Right hindlimb (tissue), 1 donor: ENCODE measurements at regions not wholly inside any gene's neighbourhood (a gene's known extent, or its start where the extent isn't known, plus 50 kb on each side); places are given as distances from the start of the nearest gene placed in this dataset.
"Not testable (repeated sequence)": the region's sequence is repeated elsewhere in the genome, so short reads cannot be mapped to it uniquely, and the experiment has no call there.

ENCODE experiments used
- DNase-seq: peaks from one replicate; pipeline ENCODE4 v3.0.0-alpha.2; 2018

- DNase-seq: no peak
Measured at GRCh38 chr3:152198665-152199064, 70.1 kb upstream of the MBNL1 start.

GRCh38 chr3:152199102-152199840 is 69.5 kb upstream of the MBNL1 start:
- DNase-seq: no peak

DNA sequence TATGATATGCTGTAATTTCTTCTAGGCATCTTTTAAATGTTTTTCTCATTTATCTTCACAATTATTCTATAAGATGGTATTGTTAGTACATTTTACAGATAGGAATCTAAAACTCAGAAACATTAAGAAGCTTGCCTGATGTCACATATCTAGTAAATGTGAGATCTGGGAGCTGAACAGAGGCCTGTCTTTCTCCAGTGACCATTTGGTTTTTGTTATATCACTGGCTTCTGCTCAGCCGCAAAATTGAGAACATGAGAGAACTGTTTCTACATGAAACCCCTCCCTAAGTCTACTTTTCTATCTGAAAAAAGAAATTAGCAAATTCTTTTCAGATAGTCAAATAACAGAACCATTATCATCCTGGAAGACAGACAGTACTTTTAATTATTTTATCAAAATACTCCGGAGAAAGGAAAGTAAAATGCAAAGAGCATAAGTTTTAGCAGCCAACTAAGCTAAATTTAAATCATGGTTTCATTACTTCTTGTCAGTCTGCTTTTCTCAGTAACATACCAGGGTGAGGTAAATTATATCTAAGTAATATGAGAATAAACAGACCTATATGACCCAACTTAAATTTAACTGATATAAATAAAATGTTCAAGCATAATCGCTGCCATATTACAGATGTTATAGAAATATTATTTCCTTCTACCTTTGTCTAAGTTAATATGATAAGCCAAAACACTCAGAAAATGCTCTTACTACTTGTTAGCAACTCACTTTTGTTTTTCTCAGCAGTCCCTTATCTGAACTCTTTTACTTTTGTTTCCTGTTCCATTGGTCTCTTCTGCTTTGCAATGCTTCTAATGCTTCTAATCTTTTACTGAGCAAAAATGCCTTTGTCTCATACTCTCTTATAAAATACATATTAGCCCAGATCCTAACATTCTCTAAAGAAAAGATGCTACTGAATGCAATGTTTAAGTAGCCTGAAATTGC is 68.0 kb upstream of the MBNL1 start:
- no peak for DNase-seq

- no peak for DNase-seq
Measured at GRCh38 chr3:152202976-152203626, 65.6 kb upstream of the MBNL1 start.

DNA sequence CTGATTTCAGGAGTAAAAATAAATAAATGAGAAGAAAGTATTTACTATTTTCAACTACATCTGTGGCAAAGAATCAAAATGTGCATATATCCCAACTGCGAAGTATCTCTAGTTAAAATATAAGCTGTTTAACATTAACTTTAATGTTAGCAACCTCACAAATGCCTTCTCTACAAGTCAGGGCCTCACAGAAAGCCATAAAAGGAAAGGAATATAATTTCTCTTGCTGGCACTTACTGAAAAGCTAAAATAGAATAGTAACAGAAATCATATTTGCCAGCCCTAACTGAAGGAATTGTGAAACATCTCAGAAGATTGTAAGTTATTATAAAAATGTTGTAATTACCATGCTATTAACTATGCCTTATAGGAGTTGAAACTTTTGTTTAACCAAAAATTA is 65.1 kb upstream of the MBNL1 start:
- DNase-seq: no peak

GRCh38 chr3:152204218-152204617 is 64.5 kb upstream of the MBNL1 start:
- DNase-seq: no peak

- DNase-seq: no peak
Measured at GRCh38 chr3:152205097-152205593, 63.6 kb upstream of the MBNL1 start.

DNA sequence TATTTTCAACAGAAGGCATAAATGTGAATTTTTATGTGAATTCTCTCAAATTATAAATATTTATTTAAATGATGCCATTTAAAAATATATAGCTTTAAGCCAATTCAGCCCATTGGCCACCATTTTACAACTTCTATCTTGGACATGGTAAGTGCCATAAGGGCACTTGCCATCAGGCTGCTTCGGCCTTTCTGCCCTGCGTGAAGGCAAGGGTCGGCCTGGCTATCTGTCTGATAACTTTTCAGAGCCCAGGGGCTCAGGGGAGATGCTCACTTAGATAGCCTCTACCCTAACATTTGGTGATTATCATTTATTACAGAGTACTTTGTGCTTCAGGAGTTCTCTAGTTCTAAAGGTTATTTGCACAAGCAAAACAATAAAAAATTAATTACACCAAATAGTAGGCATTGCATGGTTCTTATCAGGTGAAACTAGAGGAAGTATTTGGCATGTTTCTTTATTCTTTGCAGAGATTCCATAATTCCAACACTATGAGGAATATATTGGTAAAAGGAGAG is 62.4 kb upstream of the MBNL1 start:
- DNase-seq: no peak

DNA sequence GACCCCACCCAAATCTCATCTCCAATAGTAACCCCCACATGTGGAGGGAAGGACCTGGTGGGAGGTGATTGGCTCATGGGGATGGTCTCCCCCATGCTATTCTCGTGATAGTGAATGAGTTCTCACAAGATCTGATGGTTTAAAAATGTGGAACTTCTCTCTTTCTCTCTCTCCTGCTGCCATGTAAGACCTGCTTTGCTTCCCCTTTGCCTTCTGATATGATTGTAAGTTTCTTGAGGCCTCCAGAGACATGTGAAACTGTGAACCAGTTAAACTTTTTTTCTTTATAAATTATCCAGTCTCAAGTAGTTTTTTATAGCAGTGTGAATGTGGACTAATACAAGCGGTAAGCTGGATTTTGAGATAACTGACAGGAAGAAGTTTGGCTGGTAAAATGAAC is 60.3 kb upstream of the MBNL1 start:
- no peak for DNase-seq

- no peak for DNase-seq
Measured at GRCh38 chr3:152209060-152209459, 59.7 kb upstream of the MBNL1 start.

GRCh38 chr3:152209776-152210175 is 59.0 kb upstream of the MBNL1 start:
- DNase-seq: no peak

- DNase-seq: no peak
Measured at GRCh38 chr3:152210697-152211096, 58.0 kb upstream of the MBNL1 start.

DNA sequence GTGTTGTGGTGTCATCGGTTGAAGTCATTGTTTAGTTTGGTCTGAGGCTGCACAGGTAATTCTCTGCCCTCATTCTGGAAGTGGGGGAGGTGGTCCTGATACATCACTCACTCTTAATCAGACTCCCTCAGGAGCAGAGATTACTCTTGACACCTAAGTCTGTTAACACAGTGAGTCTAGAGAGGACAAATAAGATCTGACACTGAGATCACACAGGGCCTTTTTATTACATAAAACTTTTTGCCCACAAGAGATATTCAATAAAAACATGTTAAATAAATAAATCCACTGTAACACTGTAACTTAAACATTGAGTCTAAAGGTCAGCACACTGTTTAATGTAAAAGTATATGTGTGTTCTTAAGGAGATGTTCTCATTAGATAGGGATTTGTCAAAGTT is 57.1 kb upstream of the MBNL1 start:
- DNase-seq: no peak

- DNase-seq: no peak
Measured at GRCh38 chr3:152213203-152213602, 55.5 kb upstream of the MBNL1 start.

- no peak for DNase-seq
Measured at GRCh38 chr3:152213938-152214337, 54.8 kb upstream of the MBNL1 start.

DNA sequence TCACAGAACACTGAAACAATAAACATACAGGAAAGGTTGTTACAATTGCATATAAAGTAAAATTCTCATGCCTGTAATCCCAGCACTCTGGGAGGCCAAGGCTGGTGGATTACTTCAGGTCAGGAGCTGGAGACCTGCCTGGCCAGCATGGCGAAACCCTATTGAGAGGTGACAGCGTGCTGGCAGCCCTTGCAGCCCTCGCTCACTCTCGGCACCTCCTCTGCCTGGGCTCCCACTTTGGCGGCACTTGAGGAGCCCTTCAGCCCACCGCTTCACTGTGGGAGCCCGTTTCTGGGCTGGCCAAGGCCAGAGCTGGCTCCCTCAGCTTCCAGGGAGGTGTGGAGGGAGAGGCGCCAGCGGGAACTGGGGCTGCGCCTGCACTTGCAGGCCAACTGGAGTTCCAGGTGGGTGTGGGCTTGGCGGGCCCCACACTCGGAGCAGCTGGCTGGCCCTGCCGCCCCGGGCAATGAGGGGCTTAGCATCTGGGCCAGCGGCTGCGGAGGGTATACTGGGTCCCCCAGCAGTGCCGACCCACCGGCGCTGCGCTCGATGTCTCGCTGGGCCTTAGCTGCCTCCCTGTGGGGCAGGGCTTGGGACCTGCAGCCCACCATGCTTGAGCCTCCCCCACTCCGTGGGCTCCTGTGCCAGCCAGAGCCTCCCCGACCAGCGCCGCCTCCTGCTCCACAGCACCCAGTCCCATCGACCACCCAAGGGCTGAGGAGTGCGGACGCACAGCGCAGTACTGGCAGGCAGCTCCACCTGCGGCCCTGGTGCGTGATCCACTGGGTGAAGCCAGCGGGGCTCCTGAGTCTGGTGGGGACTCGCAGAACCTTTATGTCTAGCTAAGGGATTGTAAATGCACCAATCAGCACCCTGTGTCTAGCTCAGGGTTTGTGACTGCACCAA is 51.5 kb upstream of the MBNL1 start:
- not testable (repeated sequence) for DNase-seq

- DNase-seq: no peak
Measured at GRCh38 chr3:152218602-152219001, 50.1 kb upstream of the MBNL1 start.
